ENCODE measurements at regions not wholly inside any gene's neighbourhood (a gene's known extent, or its start where the extent isn't known, plus 50 kb on each side); places are given as distances from the start of the nearest gene placed in this dataset.

DNA sequence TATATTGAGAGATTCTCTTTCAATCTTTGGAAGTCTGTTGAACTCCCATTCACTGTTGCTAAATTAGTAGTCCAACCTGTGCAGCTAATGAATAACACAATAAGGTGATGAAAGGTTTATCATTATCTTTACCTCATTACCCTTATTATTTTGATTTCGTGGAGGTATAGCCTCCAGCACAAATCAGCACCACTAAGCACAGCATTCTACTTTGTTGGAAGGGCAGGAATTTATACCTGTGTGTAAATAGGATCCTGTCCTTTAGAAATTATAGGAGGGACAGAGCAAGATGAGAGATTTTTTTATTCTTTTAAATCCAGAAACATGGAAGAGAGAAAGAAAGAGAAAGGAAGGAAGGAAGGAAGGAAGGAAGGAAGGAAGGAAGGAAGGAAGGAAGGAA, 454.1 kb downstream of the PDGFC start:
- TF ChIP-seq POLR2A (IDR thresholded peaks at IDR 0.05) (no peak), EP300 (IDR thresholded peaks at IDR 0.05) (no peak)

All from sigmoid colon (tissue), 4 donors.